Stimulated activated CD4-positive, alpha-beta T cell treated with anti-CD3 and anti-CD28 coated beads, Interleukin-2, amount 100 ng/mL, for 4 hours (primary cell): ENCODE measurements at regions not wholly inside any gene's neighbourhood (a gene's known extent, or its start where the extent isn't known, plus 50 kb on each side); places are given as distances from the start of the nearest gene placed in this dataset.

Source experiments
- DNase-seq: peaks from one replicate; pipeline ENCODE4 v3.0.0-alpha.2; 2020; ENCODE audit warnings: low read depth

GRCh38 chr15:70347321-70348225, 249.9 kb upstream of the TLE3 start:
- no peak for DNase-seq

GRCh38 chr15:70345251-70346019, 247.7 kb upstream of the TLE3 start:
- DNase-seq = no peak

DNA sequence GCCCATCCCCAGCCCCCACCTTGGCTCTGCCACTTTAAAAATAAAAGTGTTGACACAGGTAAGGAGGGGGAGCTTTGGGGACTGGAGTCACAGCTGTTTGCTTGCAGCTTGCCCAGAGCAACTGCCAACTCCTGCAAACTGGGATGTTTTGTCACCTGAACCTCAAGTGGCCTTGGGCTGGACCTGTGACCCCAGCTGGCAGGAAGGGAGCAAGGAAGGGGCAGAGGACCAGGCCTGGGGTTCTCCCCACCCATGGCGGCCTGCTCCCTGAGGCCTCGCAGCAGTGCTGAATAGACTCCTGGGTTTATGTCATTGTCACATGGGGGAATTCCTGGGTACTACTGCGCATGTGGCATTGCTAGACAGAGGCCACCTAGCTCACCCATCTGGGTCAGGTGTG, 246.9 kb upstream of the TLE3 start:
- DNase-seq = no peak

DNA sequence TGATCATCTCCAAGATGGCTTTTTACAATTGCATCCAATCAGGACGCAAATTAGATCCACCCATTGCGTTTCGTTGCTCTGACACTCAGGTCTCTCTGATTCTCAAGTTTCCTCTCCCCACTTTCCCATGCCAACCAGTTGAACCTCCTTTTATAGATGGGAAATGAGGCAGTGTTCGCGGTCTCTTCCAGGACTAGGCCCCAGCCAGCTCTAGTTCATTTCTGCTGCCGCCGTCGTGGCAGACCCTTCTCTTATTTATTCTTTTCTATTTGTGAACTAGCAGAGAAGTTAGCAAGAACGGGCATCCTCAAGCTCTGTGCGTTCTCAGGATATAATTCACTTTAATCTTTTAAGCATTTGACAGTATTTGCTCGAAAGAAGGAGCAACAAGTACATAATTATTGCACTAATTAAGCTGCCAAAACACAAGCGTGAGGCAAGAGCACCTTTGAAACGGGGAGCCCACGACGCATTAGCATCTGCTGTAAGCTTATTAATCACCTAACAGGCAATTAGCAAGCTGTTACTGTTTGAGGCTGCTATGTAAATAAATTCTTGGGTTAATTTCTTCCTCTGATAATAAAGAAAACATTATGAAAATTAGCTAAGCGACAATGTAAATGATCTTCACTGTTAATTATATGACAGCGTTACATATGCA, 246.4 kb upstream of the TLE3 start:
- no peak for DNase-seq

DNA sequence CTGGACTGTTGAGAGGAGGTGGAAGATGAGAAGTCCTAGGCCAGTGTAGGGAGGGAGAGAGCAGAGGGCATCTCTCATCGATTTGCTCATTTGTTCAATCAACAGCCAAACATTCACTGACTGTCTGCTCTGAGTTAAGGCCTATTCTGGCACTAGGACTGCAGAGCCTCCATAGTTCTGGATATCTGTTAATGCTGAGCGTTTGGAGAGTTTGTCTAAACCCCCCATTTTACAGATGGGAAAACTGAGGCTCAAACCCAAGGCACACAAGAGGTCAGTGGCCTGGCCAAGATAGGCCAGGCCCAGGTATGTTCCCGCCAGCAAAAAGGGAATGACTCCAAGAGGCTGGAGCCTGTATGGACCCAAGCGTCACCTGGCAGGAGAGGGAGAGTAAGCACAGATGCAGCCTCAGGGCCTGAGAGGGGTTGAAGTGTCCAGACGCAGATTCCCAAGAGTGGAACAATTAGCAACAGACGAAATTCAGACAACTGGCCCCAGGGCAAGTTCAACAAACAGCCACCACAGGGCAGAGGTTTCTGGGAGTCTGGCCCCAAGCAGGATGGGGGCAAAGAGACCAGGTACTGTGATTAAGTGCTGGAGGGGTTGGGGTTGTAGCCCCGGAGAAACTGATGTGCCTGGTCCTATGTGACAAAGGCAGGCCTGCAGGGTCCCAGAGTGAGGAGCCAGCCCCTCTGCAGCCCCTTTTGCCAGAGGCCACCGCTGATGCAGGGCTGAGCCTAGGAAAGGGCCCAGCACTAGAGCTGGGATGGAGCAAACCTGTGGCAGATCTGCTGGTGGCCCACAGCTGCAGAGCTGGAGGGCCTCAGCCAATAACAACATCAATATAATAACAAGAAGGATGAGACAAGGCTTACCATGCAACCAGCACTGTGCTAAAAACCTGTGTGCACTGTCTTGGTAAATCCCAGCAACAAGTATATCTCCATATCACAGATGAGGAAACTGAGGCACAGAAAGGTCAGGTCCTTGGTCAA, 245.1 kb upstream of the TLE3 start:
- DNase-seq = no peak

- DNase-seq = no peak
These were observed 244.4 kb upstream of the TLE3 start for GRCh38 chr15:70342141-70342540.

DNA sequence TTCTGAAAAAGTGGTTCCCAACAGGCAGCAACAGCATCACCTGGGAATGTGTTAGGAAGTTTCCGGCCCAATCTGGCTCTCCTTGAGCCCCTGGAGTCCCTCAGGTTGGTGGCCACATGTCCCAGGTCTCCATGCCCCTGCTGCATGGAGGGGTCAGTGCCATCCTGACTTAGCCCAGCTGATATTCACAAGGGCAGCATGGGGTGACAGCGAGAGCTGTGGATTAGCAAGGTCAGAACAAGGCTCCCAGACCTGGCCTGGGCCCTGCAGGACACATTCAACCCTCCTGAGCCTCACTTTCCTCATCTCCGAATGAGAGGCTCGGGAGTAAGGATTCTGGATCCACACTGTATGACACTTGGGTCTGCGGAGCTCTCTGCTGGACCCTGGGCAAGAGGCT, 243.8 kb upstream of the TLE3 start:
- no peak for DNase-seq

- DNase-seq = no peak
These were observed 242.8 kb upstream of the TLE3 start for GRCh38 chr15:70340494-70340870.

GRCh38 chr15:70339571-70340493, 242.1 kb upstream of the TLE3 start:
- DNase-seq = no peak

DNA sequence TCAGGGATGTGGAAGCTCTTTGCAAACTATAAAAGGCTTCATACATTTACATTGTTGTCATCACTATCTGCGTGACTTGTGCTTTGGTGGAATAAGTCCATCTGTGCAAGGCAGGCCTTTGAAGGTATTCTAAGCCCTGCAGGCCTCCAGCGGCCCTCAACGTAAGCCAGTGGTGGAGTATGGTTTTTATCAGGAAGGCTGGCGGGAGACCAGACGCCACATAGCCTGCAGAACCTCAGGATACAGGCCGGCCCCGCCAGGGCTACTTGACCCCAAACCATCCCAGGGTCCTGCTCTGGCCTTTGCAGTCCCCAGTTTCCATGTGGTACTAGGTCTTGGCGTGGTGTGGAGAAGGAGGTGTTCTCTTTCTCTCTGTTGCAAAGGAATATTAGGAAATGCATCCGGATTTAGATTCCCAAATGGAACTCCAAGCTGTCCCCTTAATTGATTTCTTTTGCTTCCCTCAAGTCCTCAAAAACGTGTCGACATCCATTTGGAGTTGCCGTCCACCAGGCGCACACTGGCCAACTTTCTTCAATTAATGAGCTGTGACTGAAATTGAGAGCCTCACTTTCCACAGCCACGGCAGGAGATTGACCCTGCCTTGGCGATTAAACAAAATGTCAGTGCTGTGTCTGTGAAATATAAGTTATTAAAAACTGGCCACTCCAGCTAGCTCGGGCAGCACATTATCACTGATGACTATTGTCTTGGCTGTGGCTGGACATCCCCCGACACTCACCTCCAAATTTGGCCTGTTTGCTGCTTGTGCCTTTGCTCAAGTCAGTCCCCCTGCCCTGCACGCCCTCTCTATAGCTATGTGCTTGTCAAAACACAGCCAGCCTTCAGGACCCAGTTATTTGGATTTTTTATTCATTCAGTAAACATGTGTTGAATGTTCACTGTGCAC, 239.8 kb upstream of the TLE3 start:
- no peak for DNase-seq

DNA sequence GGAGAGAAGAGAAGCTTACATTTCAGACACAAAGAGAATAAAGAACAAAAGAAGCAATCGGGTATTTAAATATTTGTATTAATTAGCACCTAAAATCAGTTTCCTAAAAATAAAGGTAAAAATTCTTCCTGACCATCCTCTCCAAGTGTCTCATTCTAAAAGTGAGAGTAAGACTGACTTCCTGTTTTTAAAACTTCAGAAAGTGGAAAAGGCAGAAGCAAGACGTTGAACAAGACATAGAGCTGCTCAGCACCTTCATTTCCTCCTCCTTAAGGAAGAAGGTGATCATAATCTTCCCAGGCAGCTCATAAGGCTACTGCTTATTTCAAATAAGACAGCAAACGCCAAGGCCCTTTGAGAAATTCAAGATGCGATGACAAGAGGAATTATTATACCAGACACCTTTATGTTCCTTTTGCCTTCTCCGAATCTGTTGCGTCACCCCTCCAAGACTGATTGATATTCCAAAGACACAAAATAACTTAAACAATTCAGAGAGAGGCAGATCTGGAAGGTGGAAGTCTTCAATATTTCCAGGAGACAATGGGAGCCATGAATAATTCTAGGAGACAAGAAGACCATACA, 238.8 kb upstream of the TLE3 start:
- DNase-seq = no peak

GRCh38 chr15:70334286-70334685, 236.6 kb upstream of the TLE3 start:
- no peak for DNase-seq

DNA sequence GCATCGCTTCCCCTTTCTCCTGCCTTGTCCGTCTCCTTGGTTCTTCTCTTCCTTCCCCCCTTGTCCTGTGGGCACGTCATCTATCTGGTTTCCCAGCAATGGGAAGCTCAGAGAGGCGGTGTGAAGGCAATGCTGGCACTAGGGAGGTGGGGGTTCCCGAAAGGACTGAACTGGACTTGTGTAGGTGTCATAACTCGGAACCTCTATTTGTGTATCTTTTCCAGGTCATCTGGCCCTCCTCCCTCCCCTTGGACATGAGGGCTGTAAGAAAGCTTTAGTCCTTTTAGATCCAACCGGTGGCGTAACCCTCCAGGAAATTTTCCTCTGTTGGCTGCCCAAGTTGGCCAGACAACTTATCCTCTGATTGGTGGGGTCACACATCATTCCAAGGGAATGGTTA, 231.5 kb upstream of the TLE3 start:
- DNase-seq = no peak

- DNase-seq = no peak
These were observed 231.0 kb upstream of the TLE3 start for GRCh38 chr15:70328679-70329115.

DNA sequence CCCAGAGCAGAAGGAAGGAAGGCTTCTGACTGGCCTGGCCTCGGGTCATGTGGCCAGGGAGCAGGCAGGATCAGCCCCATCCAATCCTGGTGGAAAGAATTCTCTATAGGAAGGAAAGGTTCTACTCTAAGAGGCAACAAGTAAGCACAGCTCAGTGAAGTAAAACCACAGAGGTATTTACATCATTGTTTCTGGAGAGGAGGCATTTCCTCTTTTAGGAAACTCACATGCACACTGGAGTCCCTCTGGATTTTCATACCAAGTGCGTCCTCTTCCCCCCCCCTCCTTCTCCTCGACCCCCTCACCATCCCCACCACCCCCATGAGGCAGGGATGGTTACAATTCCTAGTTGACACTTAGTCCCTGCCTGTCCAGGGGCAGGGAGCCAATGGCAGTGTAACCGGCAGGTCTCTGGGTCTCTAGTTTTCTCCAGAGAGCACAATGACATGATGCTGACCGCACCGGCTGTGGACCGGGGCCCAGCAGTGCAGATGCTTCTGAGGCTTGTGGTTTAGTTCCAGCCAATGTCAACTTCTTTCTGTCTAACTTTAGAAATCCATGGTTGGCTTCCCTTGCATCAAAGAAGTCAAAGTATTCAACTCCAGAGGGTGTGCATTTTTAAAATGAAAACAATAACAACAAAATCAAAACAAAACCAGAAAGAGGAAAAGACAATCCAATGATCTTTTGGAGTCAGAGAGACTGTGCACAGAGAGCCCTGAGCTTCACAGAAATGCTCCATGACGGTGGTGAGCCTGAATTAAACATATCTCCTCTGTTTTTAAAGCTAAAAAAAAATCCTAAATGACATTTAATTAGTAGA, 230.3 kb upstream of the TLE3 start:
- no peak for DNase-seq

GRCh38 chr15:70327328-70327855, 229.7 kb upstream of the TLE3 start:
- no peak for DNase-seq
